ENCODE measurements at regions not wholly inside any gene's neighbourhood (a gene's known extent, or its start where the extent isn't known, plus 50 kb on each side); places are given as distances from the start of the nearest gene placed in this dataset.

DNA sequence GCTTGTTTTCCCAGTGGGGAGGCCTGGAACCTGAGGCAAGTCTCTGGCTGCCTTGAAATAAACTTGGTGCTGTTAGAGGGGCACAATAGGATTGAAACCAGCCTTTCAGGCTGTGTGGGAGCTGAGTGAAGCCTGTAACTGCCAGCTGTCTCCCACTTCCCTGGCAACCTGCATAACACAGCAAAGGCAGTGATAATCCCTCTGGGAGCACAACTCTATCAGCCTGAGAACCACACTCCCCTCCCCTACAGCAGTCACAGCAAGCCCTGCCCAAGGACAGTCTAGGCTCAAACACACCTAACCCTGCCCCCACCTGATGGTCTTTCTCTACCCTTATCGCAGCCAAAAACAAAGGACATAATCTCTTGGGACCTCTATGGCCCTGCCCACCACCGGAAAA lies 683.8 kb upstream of the ATXN8OS start:
- no peak for FAIRE-seq
- no peaks in the 10 kb centered on the region for H3K9me3 ChIP-seq
- no peak overlapping the region for H3K4me3 ChIP-seq
- H3K4me1 ChIP-seq, result no peaks in the 10 kb centered on the region
- H3K27ac ChIP-seq, result no peak overlapping the region
- POLR2A ChIA-PET, result no interaction called here
- TF ChIP-seq, protein P1, sequence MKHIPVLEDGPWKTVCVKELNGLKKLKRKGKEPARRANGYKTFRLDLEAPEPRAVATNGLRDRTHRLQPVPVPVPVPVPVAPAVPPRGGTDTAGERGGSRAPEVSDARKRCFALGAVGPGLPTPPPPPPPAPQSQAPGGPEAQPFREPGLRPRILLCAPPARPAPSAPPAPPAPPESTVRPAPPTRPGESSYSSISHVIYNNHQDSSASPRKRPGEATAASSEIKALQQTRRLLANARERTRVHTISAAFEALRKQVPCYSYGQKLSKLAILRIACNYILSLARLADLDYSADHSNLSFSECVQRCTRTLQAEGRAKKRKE (CRISPR knock-in tag; IDR thresholded peaks at IDR 0.05; ENCODE audit: low read depth), result no peak
- TF ChIP-seq CEBPB (IDR thresholded peaks at IDR 0.05) (no peak), HOXB13 (CRISPR knock-in tag; IDR thresholded peaks at IDR 0.05; ENCODE audit: low read depth) (no peak)
- no peak for ATAC-seq
- H3K4me2 ChIP-seq, result no peak overlapping the region
- WGBS (ENCODE audit: missing lambda C conversion rate), result 25% methylated on average over 2 of the region's 2 CpGs
- no peak for DNase-seq (ENCODE audit: low read depth in 1 of 2, low spot score in 1 of 2)
- CTCF ChIA-PET, result no interaction called here

DNA sequence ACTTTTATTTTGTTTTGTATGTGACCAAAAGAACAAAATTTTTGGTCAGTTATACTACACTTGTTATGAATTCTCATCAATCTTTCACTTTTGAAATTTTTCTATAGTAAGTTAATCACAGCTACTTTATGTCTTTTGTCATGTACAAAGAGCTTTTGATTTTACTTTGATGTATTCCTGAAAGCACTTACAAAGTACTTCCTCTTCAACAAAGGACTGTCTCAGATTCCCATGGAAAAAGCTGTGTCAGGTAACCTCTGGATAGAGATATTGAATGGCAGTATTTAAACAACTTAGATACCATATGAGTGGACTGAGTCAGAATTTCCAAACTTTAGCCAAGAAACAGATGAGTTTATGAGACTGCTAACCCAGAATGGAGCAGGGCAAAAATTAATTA lies 689.3 kb upstream of the ATXN8OS start:
- ATAC-seq (no peak), FAIRE-seq (no peak), DNase-seq (ENCODE audit: low read depth in 1 of 2, low spot score in 1 of 2) (no peak)
- Histone ChIP-seq H3K4me1 (no peaks in the 10 kb centered on the region), H3K4me2 (no peak overlapping the region), H3K27ac (no peak overlapping the region), H3K9me3 (no peaks in the 10 kb centered on the region), H3K4me3 (no peak overlapping the region)
- ChIA-PET CTCF (no interaction called here), POLR2A (no interaction called here)
- TF ChIP-seq, protein P2, sequence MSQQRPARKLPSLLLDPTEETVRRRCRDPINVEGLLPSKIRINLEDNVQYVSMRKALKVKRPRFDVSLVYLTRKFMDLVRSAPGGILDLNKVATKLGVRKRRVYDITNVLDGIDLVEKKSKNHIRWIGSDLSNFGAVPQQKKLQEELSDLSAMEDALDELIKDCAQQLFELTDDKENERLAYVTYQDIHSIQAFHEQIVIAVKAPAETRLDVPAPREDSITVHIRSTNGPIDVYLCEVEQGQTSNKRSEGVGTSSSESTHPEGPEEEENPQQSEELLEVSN (IDR thresholded peaks at IDR 0.05; ENCODE audit: borderline replicate concordance, low read depth), result no peak

DNA sequence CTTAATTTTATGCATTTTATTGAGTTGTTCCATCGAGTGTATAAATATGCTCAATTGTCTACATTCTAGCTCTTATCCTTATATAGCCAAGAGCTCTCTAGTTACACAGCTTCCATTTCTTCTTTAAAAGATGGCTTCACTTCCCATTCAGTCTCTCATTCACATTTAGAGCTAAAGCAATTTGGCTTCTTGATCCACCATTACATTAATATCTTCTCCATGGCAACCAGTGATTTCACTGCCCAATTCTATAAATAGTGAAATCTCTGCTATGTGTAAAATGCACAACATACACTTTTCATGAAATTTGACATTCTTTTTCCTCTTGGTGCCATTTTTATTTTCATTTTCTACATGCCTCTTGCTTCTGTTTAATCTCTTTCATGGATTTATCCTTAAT lies 696.9 kb upstream of the ATXN8OS start:
- WGBS (ENCODE audit: missing lambda C conversion rate), result 5% methylated on average over 1 of the region's 1 CpG

DNA sequence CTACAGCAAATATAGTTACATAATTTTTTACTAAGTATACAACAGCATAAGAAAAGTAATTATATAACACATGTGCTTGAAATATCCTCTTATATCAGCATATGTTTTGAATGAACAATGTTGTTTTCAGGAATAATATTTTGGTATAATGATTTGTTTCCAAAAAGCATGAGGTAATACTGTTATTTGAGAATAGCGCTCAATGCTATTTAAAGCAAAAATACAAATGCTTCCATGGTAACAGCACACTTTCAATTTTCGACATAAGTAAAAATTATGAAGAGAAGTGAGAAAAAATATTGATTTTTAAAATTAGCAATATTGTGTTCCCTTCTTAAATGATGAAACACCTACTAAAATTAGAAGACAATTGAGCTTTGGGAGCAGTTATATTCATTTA lies 715.9 kb upstream of the ATXN8OS start:
- Histone ChIP-seq H3K4me1 (no peaks in the 10 kb centered on the region), H3K9me3 (no peaks in the 10 kb centered on the region), H3K27ac (no peak overlapping the region), H3K4me3 (no peak overlapping the region), H3K4me2 (no peak overlapping the region)
- no peak for TF ChIP-seq TFCP2L1 (CRISPR knock-in tag; IDR thresholded peaks at IDR 0.05)
- TF ChIP-seq RCOR1 (IDR thresholded peaks at IDR 0.05; ENCODE audit: low read depth, low read length), result no peak
- no peak for TF ChIP-seq NR3C1 (IDR thresholded peaks at IDR 0.05)
- no peak for TF ChIP-seq ESRRA (IDR thresholded peaks at IDR 0.05; ENCODE audit: borderline replicate concordance, low read length)
- TF ChIP-seq FOXS1 (CRISPR knock-in tag; IDR thresholded peaks at IDR 0.05), result no peak
- no peak for TF ChIP-seq POLR2A (IDR thresholded peaks at IDR 0.05; ENCODE audit: low read length)
- TF ChIP-seq CEBPB (IDR thresholded peaks at IDR 0.05), result no peak
- FAIRE-seq (no peak), ATAC-seq (no peak), DNase-seq (ENCODE audit: low read depth in 1 of 2, low spot score in 1 of 2) (no peak)
- CTCF ChIA-PET, result no interaction called here
- POLR2A ChIA-PET, result no interaction called here
- WGBS (ENCODE audit: missing lambda C conversion rate), result 42% methylated on average over 2 of the region's 2 CpGs

More for the DNA sequence above, 696.9 kb upstream of the ATXN8OS start:
- ATAC-seq, result no peak
- Histone ChIP-seq H3K4me3 (no peak overlapping the region), H3K9me3 (no peaks in the 10 kb centered on the region), H3K4me1 (no peaks in the 10 kb centered on the region), H3K27ac (no peak overlapping the region), H3K4me2 (no peak overlapping the region)
- DNase-seq (ENCODE audit: low read depth in 1 of 2, low spot score in 1 of 2), result no peak
- no peak for FAIRE-seq
- ChIA-PET CTCF (no interaction called here), POLR2A (no interaction called here)
- TF ChIP-seq BHLHE40 (IDR thresholded peaks at IDR 0.05; ENCODE audit: low read depth, low read length) (no peak), POLR2A (IDR thresholded peaks at IDR 0.05; ENCODE audit: low read length) (no peak), NR3C1 (IDR thresholded peaks at IDR 0.05) (no peak), JUN (IDR thresholded peaks at IDR 0.05) (no peak), TFCP2L1 (CRISPR knock-in tag; IDR thresholded peaks at IDR 0.05) (no peak), FOXS1 (CRISPR knock-in tag; IDR thresholded peaks at IDR 0.05) (no peak), RAD21 (conservative IDR thresholded peaks at IDR 0.05 in 1 of 2, IDR thresholded peaks at IDR 0.05 in 1 of 2) (no peak), KDM5A (IDR thresholded peaks at IDR 0.05) (no peak)

DNA sequence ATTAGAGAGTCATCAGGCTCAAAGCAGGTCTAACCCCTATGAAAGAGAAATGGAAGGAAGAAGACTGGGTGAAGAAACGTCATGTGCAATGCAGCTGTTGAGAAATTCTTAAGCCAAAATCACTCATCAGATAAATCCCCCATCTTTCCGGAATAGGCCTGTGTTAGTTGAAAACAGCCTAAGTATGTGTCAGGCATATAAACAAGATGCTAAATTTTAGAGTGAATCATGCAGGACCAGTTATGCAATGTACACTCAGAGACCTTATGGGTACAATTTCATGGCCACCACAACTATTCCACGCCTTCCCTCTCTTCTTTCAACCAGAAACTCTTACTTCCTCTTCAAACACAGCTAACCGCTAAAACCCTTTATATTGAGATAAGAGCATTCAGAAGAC lies 717.7 kb upstream of the ATXN8OS start:
- Histone ChIP-seq H3K4me3 (no peak overlapping the region), H3K4me1 (no peaks in the 10 kb centered on the region), H3K4me2 (no peak overlapping the region), H3K27ac (no peak overlapping the region), H3K9me3 (no peaks in the 10 kb centered on the region)
- ChIA-PET POLR2A (no interaction called here), CTCF (no interaction called here)
- FAIRE-seq (no peak), ATAC-seq (no peak), DNase-seq (ENCODE audit: low read depth in 1 of 2, low spot score in 1 of 2) (no peak)
- 36% methylated on average over 4 of the region's 4 CpGs for WGBS (ENCODE audit: missing lambda C conversion rate)
- TF ChIP-seq POLR2A (IDR thresholded peaks at IDR 0.05; ENCODE audit: low read length), result no peak
- TF ChIP-seq NPAS2 (CRISPR knock-in tag; IDR thresholded peaks at IDR 0.05; ENCODE audit: borderline replicate concordance), result no peak
- TF ChIP-seq, protein P3, sequence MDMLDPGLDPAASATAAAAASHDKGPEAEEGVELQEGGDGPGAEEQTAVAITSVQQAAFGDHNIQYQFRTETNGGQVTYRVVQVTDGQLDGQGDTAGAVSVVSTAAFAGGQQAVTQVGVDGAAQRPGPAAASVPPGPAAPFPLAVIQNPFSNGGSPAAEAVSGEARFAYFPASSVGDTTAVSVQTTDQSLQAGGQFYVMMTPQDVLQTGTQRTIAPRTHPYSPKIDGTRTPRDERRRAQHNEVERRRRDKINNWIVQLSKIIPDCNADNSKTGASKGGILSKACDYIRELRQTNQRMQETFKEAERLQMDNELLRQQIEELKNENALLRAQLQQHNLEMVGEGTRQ (IDR thresholded peaks at IDR 0.05), result no peak
- no peak for TF ChIP-seq EHMT2 (IDR thresholded peaks at IDR 0.05; ENCODE audit: low read depth)
- TF ChIP-seq, protein P1 (CRISPR knock-in tag; IDR thresholded peaks at IDR 0.05; ENCODE audit: low read depth), result no peak
- no peak for TF ChIP-seq ZSCAN20 (CRISPR knock-in tag; IDR thresholded peaks at IDR 0.05)
- TF ChIP-seq MAFK (IDR thresholded peaks at IDR 0.05; ENCODE audit: partially characterized antibody), result no peak
- no peak for TF ChIP-seq RFX5 (IDR thresholded peaks at IDR 0.05)
- TF ChIP-seq FOSL2 (IDR thresholded peaks at IDR 0.05), result no peak
- no peak for TF ChIP-seq FOSL2 (CRISPR knock-in tag; IDR thresholded peaks at IDR 0.05)
- TF ChIP-seq HEYL (CRISPR knock-in tag; IDR thresholded peaks at IDR 0.05), result no peak
- no peak for TF ChIP-seq ZC3H11A (IDR thresholded peaks at IDR 0.05)
- TF ChIP-seq, protein P4, sequence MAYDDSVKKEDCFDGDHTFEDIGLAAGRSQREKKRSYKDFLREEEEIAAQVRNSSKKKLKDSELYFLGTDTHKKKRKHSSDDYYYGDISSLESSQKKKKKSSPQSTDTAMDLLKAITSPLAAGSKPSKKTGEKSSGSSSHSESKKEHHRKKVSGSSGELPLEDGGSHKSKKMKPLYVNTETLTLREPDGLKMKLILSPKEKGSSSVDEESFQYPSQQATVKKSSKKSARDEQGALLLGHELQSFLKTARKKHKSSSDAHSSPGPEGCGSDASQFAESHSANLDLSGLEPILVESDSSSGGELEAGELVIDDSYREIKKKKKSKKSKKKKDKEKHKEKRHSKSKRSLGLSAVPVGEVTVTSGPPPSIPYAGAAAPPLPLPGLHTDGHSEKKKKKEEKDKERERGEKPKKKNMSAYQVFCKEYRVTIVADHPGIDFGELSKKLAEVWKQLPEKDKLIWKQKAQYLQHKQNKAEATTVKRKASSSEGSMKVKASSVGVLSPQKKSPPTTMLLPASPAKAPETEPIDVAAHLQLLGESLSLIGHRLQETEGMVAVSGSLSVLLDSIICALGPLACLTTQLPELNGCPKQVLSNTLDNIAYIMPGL (CRISPR knock-in tag; IDR thresholded peaks at IDR 0.05; ENCODE audit: borderline replicate concordance), result no peak
